HG03066 (cell line): ENCODE measurements at regions not wholly inside any gene's neighbourhood (a gene's known extent, or its start where the extent isn't known, plus 50 kb on each side); places are given as distances from the start of the nearest gene placed in this dataset.
"Not testable (repeated sequence)": the region's sequence is repeated elsewhere in the genome, so short reads cannot be mapped to it uniquely, and the experiment has no call there.

Source experiments
- ATAC-seq: cut with Tn5 transposase; IDR thresholded peaks from one replicate; pipeline ENCODE4 v1.9.1; 2021; ENCODE audit warnings: low read depth; ENCODE audit not compliant: unreplicated experiment

DNA sequence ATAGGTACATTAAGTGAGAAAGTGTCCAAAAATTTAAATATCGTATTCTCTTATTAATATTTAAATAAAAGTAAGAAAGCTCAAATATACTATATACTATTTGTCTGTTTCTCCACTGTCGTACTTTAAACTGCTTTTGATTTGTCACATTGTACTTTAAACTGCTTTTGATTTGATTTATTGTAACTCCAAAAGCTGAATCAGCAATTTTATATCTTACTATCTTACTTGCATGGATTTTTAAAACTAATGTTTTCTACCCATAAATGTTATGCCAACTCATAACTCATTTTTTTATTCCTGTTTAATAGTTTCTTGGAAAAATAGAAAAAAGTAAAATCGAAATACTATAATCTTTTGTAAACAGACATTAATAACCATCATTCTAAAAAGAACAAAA, 1128.2 kb upstream of the ACVR2A start:
- ATAC-seq = no peak

GRCh38 chr2:146709004-146709403, 1135.8 kb upstream of the ACVR2A start:
- no peak for ATAC-seq

GRCh38 chr2:146701183-146701582, 1143.6 kb upstream of the ACVR2A start:
- ATAC-seq = no peak

DNA sequence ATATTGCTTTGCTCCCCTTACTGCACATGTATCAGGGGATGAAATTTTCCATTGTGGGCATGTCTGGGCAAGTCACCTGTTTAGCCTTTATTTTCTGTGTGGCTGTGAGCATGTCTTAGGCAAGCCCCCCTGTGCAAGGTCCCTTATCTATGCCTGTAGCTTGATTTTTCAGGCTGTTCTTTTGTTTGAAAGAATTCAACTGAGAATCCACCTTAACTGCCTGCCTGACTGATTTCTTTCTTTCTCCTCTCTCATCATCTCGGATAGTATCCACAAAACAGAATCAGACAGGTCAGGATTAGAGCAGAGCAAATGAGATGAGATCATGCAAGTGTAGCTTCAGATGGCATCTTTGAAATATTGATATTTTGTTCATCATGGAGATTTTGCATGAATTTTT, 1147.5 kb upstream of the ACVR2A start:
- ATAC-seq = no peak

GRCh38 chr2:146696787-146697186, 1148.0 kb upstream of the ACVR2A start:
- ATAC-seq = not testable (repeated sequence)

GRCh38 chr2:146681991-146682390, 1162.8 kb upstream of the ACVR2A start:
- ATAC-seq = no peak

GRCh38 chr2:146678516-146678915, 1166.3 kb upstream of the ACVR2A start:
- ATAC-seq = no peak

- ATAC-seq = no peak
Observed at GRCh38 chr2:146677280-146677679, 1167.5 kb upstream of the ACVR2A start.

- no peak for ATAC-seq
Observed at GRCh38 chr2:146669735-146670134, 1175.1 kb upstream of the ACVR2A start.

DNA sequence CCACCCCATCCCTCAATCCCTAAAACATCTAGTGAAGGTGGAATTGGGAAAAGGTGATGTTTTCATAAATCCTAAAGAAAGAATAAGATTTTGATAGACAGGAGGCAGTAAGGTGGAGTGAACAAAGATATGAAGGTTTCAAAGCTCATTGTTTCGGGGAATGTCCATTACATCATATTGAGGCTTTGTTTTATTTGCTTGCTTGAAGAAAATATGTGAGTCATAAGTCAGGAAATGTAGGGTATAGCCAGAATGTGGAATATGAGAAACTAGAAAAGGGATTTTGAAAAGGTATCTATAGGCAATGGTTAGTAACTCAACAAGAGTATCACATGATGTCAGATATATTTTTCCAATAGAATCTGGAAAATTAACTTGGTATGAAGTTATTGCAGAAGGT, 1178.5 kb upstream of the ACVR2A start:
- no peak for ATAC-seq

DNA sequence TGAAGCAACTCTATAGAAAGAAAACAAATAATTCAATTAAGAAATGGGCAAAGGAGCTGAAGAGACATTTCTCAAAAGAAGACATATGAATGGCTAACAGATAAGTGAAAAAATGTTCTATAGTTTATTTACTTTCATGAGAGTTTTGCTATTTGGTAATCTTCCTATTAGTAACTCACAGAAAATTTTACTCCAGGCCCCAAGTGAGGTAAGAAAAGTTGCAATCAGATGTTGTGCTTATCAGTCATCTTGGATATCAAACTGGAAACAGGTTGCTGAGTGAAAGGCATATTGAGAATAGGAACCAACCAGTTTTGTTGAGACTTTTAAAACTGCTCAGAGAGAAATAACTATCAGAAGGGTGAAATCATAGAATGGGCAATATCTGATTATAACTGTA, 1179.0 kb upstream of the ACVR2A start:
- no peak for ATAC-seq

DNA sequence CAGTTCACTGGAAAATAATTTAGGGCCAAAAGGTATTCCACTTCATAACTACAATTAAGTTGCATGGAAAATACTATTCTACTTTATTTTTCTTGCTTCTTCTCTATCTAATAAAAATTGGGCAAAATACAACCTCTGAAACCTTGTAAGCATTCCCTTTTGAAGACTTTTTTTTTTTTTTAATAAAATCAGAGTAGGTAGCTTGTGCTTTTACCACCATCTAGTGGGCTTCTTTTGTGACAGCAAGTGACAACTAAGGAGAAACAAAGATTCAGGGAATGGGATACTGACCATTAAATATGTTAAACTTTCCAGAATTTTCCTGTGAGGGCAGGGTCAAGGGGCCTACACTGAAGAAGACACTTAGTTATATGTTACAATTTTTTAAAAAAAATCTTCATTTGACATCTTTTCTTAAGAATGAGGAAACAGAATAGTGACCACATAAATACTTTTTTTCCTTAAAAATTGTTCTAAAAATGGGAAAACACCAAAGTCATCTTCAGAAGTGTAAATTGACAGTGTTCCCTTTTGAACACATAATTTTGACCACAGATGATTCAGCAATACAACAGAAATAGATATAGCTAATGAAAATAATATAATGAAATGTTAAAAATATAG, 1183.2 kb upstream of the ACVR2A start:
- ATAC-seq = no peak

- ATAC-seq = no peak
Observed at GRCh38 chr2:146659976-146660375, 1184.9 kb upstream of the ACVR2A start.

DNA sequence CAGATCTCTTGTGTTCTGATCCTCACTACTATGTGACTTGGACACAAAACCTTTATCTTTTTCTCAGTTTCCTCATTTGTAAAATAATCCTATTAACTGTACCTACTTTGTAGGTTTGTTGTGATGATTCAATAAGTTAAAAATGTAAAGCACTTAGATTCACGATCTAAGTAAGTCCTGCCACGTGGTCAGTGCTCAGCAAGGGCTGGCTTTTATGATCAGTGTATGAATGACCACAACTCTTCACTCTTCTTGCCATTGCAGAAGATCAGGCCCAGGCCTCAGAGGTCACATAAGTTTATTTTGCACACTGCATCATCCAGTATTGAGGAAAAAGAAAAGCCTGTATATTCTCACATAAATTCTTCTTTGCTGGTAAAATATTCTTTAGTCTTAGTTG, 1192.5 kb upstream of the ACVR2A start:
- ATAC-seq = no peak

GRCh38 chr2:146651361-146651760, 1193.5 kb upstream of the ACVR2A start:
- ATAC-seq = no peak

GRCh38 chr2:146642066-146642465, 1202.8 kb upstream of the ACVR2A start:
- no peak for ATAC-seq

- no peak for ATAC-seq
Observed at GRCh38 chr2:146634230-146635097, 1210.4 kb upstream of the ACVR2A start.

- ATAC-seq = no peak
Observed at GRCh38 chr2:146633159-146633558, 1211.7 kb upstream of the ACVR2A start.

DNA sequence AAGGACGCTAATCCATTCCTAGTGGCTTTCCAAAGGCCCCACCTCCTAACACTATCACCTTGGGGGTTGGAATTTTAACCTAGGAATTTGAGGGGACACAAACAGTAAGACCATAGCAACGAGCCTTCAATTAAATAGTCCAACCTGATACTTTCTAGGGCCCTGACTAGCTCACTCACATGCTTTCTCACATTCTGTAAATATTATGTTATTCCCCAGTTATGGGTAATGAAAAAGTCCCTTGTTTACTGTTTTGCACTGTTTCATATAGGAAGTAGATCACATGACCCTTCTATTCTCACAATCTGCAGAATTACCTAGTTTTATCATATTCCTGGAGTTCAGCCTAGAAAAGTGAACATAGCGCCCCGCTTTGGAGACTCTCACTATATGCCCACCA, 1212.1 kb upstream of the ACVR2A start:
- ATAC-seq = no peak

DNA sequence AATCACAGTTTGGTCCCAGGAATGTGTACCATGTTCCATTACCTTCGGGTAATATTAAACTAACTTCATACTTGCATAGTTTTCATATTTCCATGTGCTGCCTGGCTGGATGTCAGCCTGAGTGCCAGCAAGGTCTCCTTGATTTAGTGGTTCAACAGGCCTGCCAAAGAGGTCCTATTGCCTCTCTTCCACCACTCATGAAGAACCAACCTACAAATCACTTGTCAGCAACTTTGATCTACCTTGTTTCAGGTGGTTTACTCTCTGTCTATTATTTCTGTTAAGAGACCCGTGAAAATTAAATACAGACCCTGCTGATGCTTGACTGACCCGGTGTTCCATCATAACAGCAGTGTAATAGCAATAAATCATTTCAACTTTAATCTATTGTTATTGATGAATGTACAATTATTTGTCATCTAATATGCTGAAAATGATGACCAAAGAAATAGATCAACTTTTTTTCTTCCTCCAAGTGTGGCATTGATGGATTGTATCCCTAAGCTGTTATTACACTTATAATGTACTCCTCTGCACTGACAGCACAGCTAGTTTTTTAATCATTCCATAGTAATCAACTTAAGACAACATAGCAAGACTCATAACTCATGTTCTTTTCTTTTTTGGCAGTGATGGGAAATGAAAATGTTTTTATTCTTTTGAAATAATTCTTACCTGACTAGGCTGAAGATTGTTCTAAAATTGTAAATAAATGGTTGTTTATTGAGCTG, 1220.2 kb upstream of the ACVR2A start:
- no peak for ATAC-seq

- no peak for ATAC-seq
Observed at GRCh38 chr2:146623771-146624170, 1221.1 kb upstream of the ACVR2A start.
